B cell (primary cell): ENCODE measurements at regions not wholly inside any gene's neighbourhood (a gene's known extent, or its start where the extent isn't known, plus 50 kb on each side); places are given as distances from the start of the nearest gene placed in this dataset.
"Not testable (repeated sequence)": the region's sequence is repeated elsewhere in the genome, so short reads cannot be mapped to it uniquely, and the experiment has no call there.

Experiments used
- ATAC-seq: fragments of 200-7000 bp; cut with Tn5 transposase; one replicate; pipeline ENCODE4 v1.10.0; 2021; ENCODE audit warnings: low read depth, mild to moderate bottlenecking, moderate number of reproducible peaks, moderate library complexity
- CTCF ChIA-PET: fragments of 350-600 bp; sonication (Branson Sonifier 250); formaldehyde crosslinking; loops from one replicate; lab custom pipeline; 2021; ENCODE audit warnings: antibody characterized with exemption, inconsistent platforms; lab: Charles Lee
- POLR2A ChIA-PET: fragments of 350-600 bp; sonication (Branson Sonifier 250); formaldehyde crosslinking; loops from one replicate; lab custom pipeline; 2021; ENCODE audit warnings: antibody characterized with exemption; lab: Charles Lee
- DNase-seq: peaks from one replicate; pipeline ENCODE4 v3.0.0; 2013
- H2AFZ ChIP-seq: 2 replicates; pipeline ENCODE4 v1.6.1; 2012; ENCODE audit warnings: mild to moderate bottlenecking, low read depth, low read length; ENCODE audit not compliant: insufficient read depth, poor library complexity, severe bottlenecking
- H3K27ac ChIP-seq, 2 donors: 1 replicate in 1 of 2; 2 replicates in 1 of 2; pipeline ENCODE4 v1.5.1; 2012 to 2013; ENCODE audit warnings: low read length in 2 of 2, mild to moderate bottlenecking in 2 of 2, moderate library complexity in 1 of 2
- H3K27me3 ChIP-seq, 4 experiments: fragments of 200-600 bp in 1 of 4; sonication (generic) in 1 of 4; replicated peaks in 1 of 4; 1 replicate in 2 of 4; 2 replicates in 2 of 4; pipeline versions ENCODE4 v1.6.1 to v1.7.0; 2013 to 2016; ENCODE audit warnings: low read length in 3 of 4, mild to moderate bottlenecking in 2 of 4, mixed read lengths in 1 of 4, moderate library complexity in 1 of 4; ENCODE audit not compliant: insufficient read depth in 4 of 4, control insufficient read depth in 3 of 4; ENCODE audit errors: control extremely low read depth in 1 of 4
- H3K36me3 ChIP-seq, 2 experiments: replicated peaks in 1 of 2; 1 replicate in 1 of 2; 2 replicates in 1 of 2; pipeline versions ENCODE4 v1.6.1 to v1.7.1; 2013; ENCODE audit warnings: low read length in 1 of 2; ENCODE audit not compliant: insufficient read depth in 2 of 2, control insufficient read depth in 1 of 2; ENCODE audit errors: control extremely low read depth in 1 of 2, extremely low read depth in 1 of 2
- H3K4me1 ChIP-seq, 2 donors: fragments of 200-600 bp in 1 of 2; sonication (generic) in 1 of 2; 1 replicate in 1 of 2; 2 replicates in 1 of 2; pipeline versions ENCODE4 v1.5.1 to v1.6.1; 2013 to 2017; ENCODE audit warnings: low read length in 2 of 2; ENCODE audit not compliant: control insufficient read depth in 2 of 2, insufficient read depth in 2 of 2
- H3K4me2 ChIP-seq: replicated peaks from 2 replicates; pipeline ENCODE3; 2012; ENCODE audit warnings: mild to moderate bottlenecking, low read depth, low read length; ENCODE audit not compliant: poor library complexity, severe bottlenecking
- H3K4me3 ChIP-seq, 5 experiments: fragments of 200-600 bp in 1 of 5; sonication (generic) in 1 of 5; 1 replicate in 3 of 5; 2 replicates in 2 of 5; pipeline versions ENCODE4 v1.5.1 to v1.7.0; 2011 to 2016; ENCODE audit warnings: low read length in 4 of 5, mild to moderate bottlenecking in 4 of 5, low read depth in 2 of 5, control low read depth in 1 of 5, moderate library complexity in 1 of 5; ENCODE audit not compliant: insufficient read depth in 1 of 5; ENCODE audit errors: control extremely low read depth in 1 of 5, extremely low read depth in 1 of 5
- H3K79me2 ChIP-seq: fragments of 200-600 bp; sonication (generic); one replicate; pipeline ENCODE4 v1.6.0; 2016; ENCODE audit warnings: low read length; ENCODE audit not compliant: control insufficient read depth, insufficient read depth
- H3K9ac ChIP-seq: fragments of 200-600 bp; sonication (generic); 2 replicates; pipeline ENCODE4 v1.6.1; 2017; ENCODE audit warnings: mild to moderate bottlenecking, low read length, moderate library complexity
- H3K9me3 ChIP-seq, 3 donors: one replicate each; pipeline versions ENCODE4 v1.6.1 to v1.7.1; 2013; ENCODE audit warnings: low read length in 2 of 3; ENCODE audit not compliant: control insufficient read depth in 2 of 3, insufficient read depth in 1 of 3; ENCODE audit errors: control extremely low read depth in 1 of 3
- H4K20me1 ChIP-seq: 2 replicates; pipeline ENCODE4 v1.6.0; 2012; ENCODE audit warnings: mild to moderate bottlenecking, low read length; ENCODE audit not compliant: insufficient read depth, control insufficient read depth, poor library complexity, severe bottlenecking
- H3K27ac Mint-ChIP-seq: one replicate; pipeline ENCODE4 v1.8.0; 2021; ENCODE audit warnings: mixed read lengths
- H3K27me3 Mint-ChIP-seq: one replicate; pipeline ENCODE4 v1.8.0; 2021; ENCODE audit warnings: mixed read lengths
- H3K4me1 Mint-ChIP-seq: one replicate; pipeline ENCODE4 v1.8.0; 2021; ENCODE audit warnings: mixed read lengths
- H3K4me3 Mint-ChIP-seq: one replicate; pipeline ENCODE4 v1.8.0; 2021; ENCODE audit warnings: mixed read lengths
- H3K9me3 Mint-ChIP-seq: one replicate; pipeline ENCODE4 v1.8.0; 2022; ENCODE audit warnings: mixed read lengths; ENCODE audit not compliant: insufficient read depth
- WGBS: methylation state at CpG from one replicate; pipeline ENCODE4 v1.1.5; 2013; ENCODE audit warnings: missing lambda C conversion rate; ENCODE audit not compliant: insufficient coverage; 5-methylcytosine and 5-hydroxymethylcytosine counted together
- intact Hi-C: fragments of 100-400 bp; cut with micrococcal nuclease; formaldehyde crosslinking; loops from one replicate; pipeline ENCODE4 v1.10.0; 2022

- H3K4me3 ChIP-seq, H3K9me3 Mint-ChIP-seq, H3K4me2 ChIP-seq, intact Hi-C loops, DNase-seq, H3K27ac ChIP-seq, H3K4me1 ChIP-seq, H3K36me3 ChIP-seq, H4K20me1 ChIP-seq, H3K9me3 ChIP-seq, H3K27me3 ChIP-seq, H3K79me2 ChIP-seq, H3K27me3 Mint-ChIP-seq, H3K9ac ChIP-seq, H3K4me1 Mint-ChIP-seq, POLR2A ChIA-PET, CTCF ChIA-PET, H2AFZ ChIP-seq: not testable (repeated sequence)
- WGBS = no CpG with 5 or more reads among the region's 2 CpGs
- Mint-ChIP-seq H3K4me3 (peak overlapping the region; percentile 74), H3K27ac (peak overlapping the region; percentile 11)
- ATAC-seq = peak; percentile 76
Measured at GRCh38 chr2:89222063-89222732, 530.7 kb downstream of the RPIA start.

- H2AFZ ChIP-seq, H3K4me2 ChIP-seq, H3K9me3 ChIP-seq, H3K9ac ChIP-seq, H3K27me3 Mint-ChIP-seq, H3K4me1 ChIP-seq, H3K9me3 Mint-ChIP-seq, POLR2A ChIA-PET, H3K36me3 ChIP-seq, H3K27me3 ChIP-seq, H3K27ac ChIP-seq, CTCF ChIA-PET, H4K20me1 ChIP-seq, H3K79me2 ChIP-seq, H3K27ac Mint-ChIP-seq, intact Hi-C loops, ATAC-seq, H3K4me1 Mint-ChIP-seq, H3K4me3 Mint-ChIP-seq, H3K4me3 ChIP-seq: not testable (repeated sequence)
- DNase-seq = peak; percentile 18
- WGBS = no CpG with 5 or more reads among the region's 2 CpGs
Measured at GRCh38 chr2:89224803-89225202, 533.3 kb downstream of the RPIA start.

- H3K9ac ChIP-seq, H3K4me3 ChIP-seq, H3K27me3 Mint-ChIP-seq, H2AFZ ChIP-seq, H3K27me3 ChIP-seq, H4K20me1 ChIP-seq, H3K4me1 Mint-ChIP-seq, CTCF ChIA-PET, H3K9me3 ChIP-seq, H3K9me3 Mint-ChIP-seq, H3K27ac Mint-ChIP-seq, ATAC-seq, H3K4me3 Mint-ChIP-seq, POLR2A ChIA-PET, H3K4me2 ChIP-seq, H3K79me2 ChIP-seq, DNase-seq, H3K27ac ChIP-seq, H3K36me3 ChIP-seq: not testable (repeated sequence)
- peaks cover 0 to 10% of the 10 kb centered on the region in 2 donors for H3K4me1 ChIP-seq
- WGBS = 92% methylated on average over 4 of the region's 6 CpGs
- intact Hi-C loops = loop anchor here (5.0 kb wide), 1 partner anchor 398 kb away; no protein-coding TSS in a partner anchor
Measured at GRCh38 chr2:89229979-89230378, 538.5 kb downstream of the RPIA start.

- no CpG with 5 or more reads among the region's 2 CpGs for WGBS
- H4K20me1 ChIP-seq, H2AFZ ChIP-seq, H3K27me3 Mint-ChIP-seq, CTCF ChIA-PET, H3K4me3 ChIP-seq, H3K27ac ChIP-seq, H3K9me3 ChIP-seq, H3K27ac Mint-ChIP-seq, POLR2A ChIA-PET, H3K79me2 ChIP-seq, H3K4me2 ChIP-seq, H3K4me3 Mint-ChIP-seq, H3K27me3 ChIP-seq, H3K9ac ChIP-seq, H3K4me1 Mint-ChIP-seq, DNase-seq, H3K36me3 ChIP-seq, H3K9me3 Mint-ChIP-seq: not testable (repeated sequence)
- ATAC-seq = peak; percentile 29
- intact Hi-C loops = loop anchor here (5.0 kb wide), 1 partner anchor 399 kb away; no protein-coding TSS in a partner anchor
- H3K4me1 ChIP-seq = peaks cover 0 to 10% of the 10 kb centered on the region in 2 donors
Measured at GRCh38 chr2:89231241-89231640, 539.8 kb downstream of the RPIA start.
